ENCODE measurements at regions not wholly inside any gene's neighbourhood (a gene's known extent, or its start where the extent isn't known, plus 50 kb on each side); places are given as distances from the start of the nearest gene placed in this dataset.
A peak's percentile ranks its signal among the peaks of the same experiment; 100 is the strongest.

GRCh38 chr10:129219364-129219763 is 247.7 kb upstream of the MGMT start:
- DNase-seq (ENCODE audit: low read depth in 6 of 9, low spot score in 9 of 9) = peak in 1 of 9 donors; percentile 2
- H3K27ac ChIP-seq (ENCODE audit: low read depth in 1 of 2, low read length in 1 of 2) = no peak overlapping the region
- H3K4me3 ChIP-seq (ENCODE audit: low read length in 2 of 2) = no peak overlapping the region
- no peaks in the 10 kb centered on the region for H3K27me3 ChIP-seq (ENCODE audit: control insufficient read depth in 2 of 2, insufficient read depth in 1 of 2, low read length in 1 of 2)
- no peaks in the 10 kb centered on the region for H3K4me1 ChIP-seq (ENCODE audit: control insufficient read depth in 2 of 2, insufficient read depth in 2 of 2, low read length in 2 of 2)
- whole genome bisulfite sequencing = 85% methylated on average over 5 of the region's 5 CpGs
- H3K36me3 ChIP-seq (ENCODE audit: control insufficient read depth in 2 of 2, insufficient read depth in 2 of 2, low read length in 1 of 2) = no peaks in the 10 kb centered on the region
- no peaks in the 10 kb centered on the region for H3K9me3 ChIP-seq (ENCODE audit: control insufficient read depth in 2 of 2, insufficient read depth in 1 of 2, low read length in 1 of 2)

GRCh38 chr10:129222436-129222835 is 244.6 kb upstream of the MGMT start:
- WGBS = 95% methylated on average over 3 of the region's 3 CpGs
- no peak for DNase-seq (ENCODE audit: low read depth in 6 of 9, low spot score in 9 of 9)
- H3K4me3 ChIP-seq (ENCODE audit: low read length in 2 of 2) = no peak overlapping the region

GRCh38 chr10:129223363-129223762 is 243.7 kb upstream of the MGMT start:
- 95% methylated on average over 6 of the region's 6 CpGs for WGBS
- Histone ChIP-seq H3K36me3 (ENCODE audit: control insufficient read depth in 2 of 2, insufficient read depth in 2 of 2, low read length in 1 of 2) (no peaks in the 10 kb centered on the region), H3K9me3 (ENCODE audit: control insufficient read depth in 2 of 2, insufficient read depth in 1 of 2, low read length in 1 of 2) (no peaks in the 10 kb centered on the region), H3K4me1 (ENCODE audit: control insufficient read depth in 2 of 2, insufficient read depth in 2 of 2, low read length in 2 of 2) (no peaks in the 10 kb centered on the region), H3K27ac (ENCODE audit: low read depth in 1 of 2, low read length in 1 of 2) (no peak overlapping the region), H3K4me3 (ENCODE audit: low read length in 2 of 2) (no peak overlapping the region), H3K27me3 (ENCODE audit: control insufficient read depth in 2 of 2, insufficient read depth in 1 of 2, low read length in 1 of 2) (no peaks in the 10 kb centered on the region)
- DNase-seq (ENCODE audit: low read depth in 6 of 9, low spot score in 9 of 9) = no peak

More at GRCh38 chr10:129222436-129222835, 244.6 kb upstream of the MGMT start:
- Histone ChIP-seq H3K4me1 (ENCODE audit: control insufficient read depth in 2 of 2, insufficient read depth in 2 of 2, low read length in 2 of 2) (no peaks in the 10 kb centered on the region), H3K36me3 (ENCODE audit: control insufficient read depth in 2 of 2, insufficient read depth in 2 of 2, low read length in 1 of 2) (no peaks in the 10 kb centered on the region), H3K27ac (ENCODE audit: low read depth in 1 of 2, low read length in 1 of 2) (no peak overlapping the region), H3K27me3 (ENCODE audit: control insufficient read depth in 2 of 2, insufficient read depth in 1 of 2, low read length in 1 of 2) (no peaks in the 10 kb centered on the region), H3K9me3 (ENCODE audit: control insufficient read depth in 2 of 2, insufficient read depth in 1 of 2, low read length in 1 of 2) (no peaks in the 10 kb centered on the region)

- no peak for DNase-seq (ENCODE audit: low read depth in 6 of 9, low spot score in 9 of 9)
- H3K9me3 ChIP-seq (ENCODE audit: control insufficient read depth in 2 of 2, insufficient read depth in 1 of 2, low read length in 1 of 2) = no peaks in the 10 kb centered on the region
- no peaks in the 10 kb centered on the region for H3K27me3 ChIP-seq (ENCODE audit: control insufficient read depth in 2 of 2, insufficient read depth in 1 of 2, low read length in 1 of 2)
- no peaks in the 10 kb centered on the region for H3K36me3 ChIP-seq (ENCODE audit: control insufficient read depth in 2 of 2, insufficient read depth in 2 of 2, low read length in 1 of 2)
- H3K4me3 ChIP-seq (ENCODE audit: low read length in 2 of 2) = no peak overlapping the region
- no peaks in the 10 kb centered on the region for H3K4me1 ChIP-seq (ENCODE audit: control insufficient read depth in 2 of 2, insufficient read depth in 2 of 2, low read length in 2 of 2)
- 97% methylated on average over 4 of the region's 4 CpGs for WGBS
- no peak overlapping the region for H3K27ac ChIP-seq (ENCODE audit: low read depth in 1 of 2, low read length in 1 of 2)
Measured at GRCh38 chr10:129224065-129224464, 243.0 kb upstream of the MGMT start.

GRCh38 chr10:129231821-129232220 is 235.2 kb upstream of the MGMT start:
- DNase-seq (ENCODE audit: low read depth in 6 of 9, low spot score in 9 of 9) = no peak
- Histone ChIP-seq H3K9me3 (ENCODE audit: control insufficient read depth in 2 of 2, insufficient read depth in 1 of 2, low read length in 1 of 2) (no peaks in the 10 kb centered on the region), H3K27me3 (ENCODE audit: control insufficient read depth in 2 of 2, insufficient read depth in 1 of 2, low read length in 1 of 2) (no peaks in the 10 kb centered on the region), H3K4me3 (ENCODE audit: low read length in 2 of 2) (no peak overlapping the region), H3K27ac (ENCODE audit: low read depth in 1 of 2, low read length in 1 of 2) (no peak overlapping the region), H3K4me1 (ENCODE audit: control insufficient read depth in 2 of 2, insufficient read depth in 2 of 2, low read length in 2 of 2) (no peaks in the 10 kb centered on the region), H3K36me3 (ENCODE audit: control insufficient read depth in 2 of 2, insufficient read depth in 2 of 2, low read length in 1 of 2) (no peaks in the 10 kb centered on the region)
- 97% methylated on average over 9 of the region's 9 CpGs for WGBS

- H3K9me3 ChIP-seq (ENCODE audit: control insufficient read depth in 2 of 2, insufficient read depth in 1 of 2, low read length in 1 of 2) = no peaks in the 10 kb centered on the region
- H3K27ac ChIP-seq (ENCODE audit: low read depth in 1 of 2, low read length in 1 of 2) = no peak overlapping the region
- H3K4me1 ChIP-seq (ENCODE audit: control insufficient read depth in 2 of 2, insufficient read depth in 2 of 2, low read length in 2 of 2) = no peaks in the 10 kb centered on the region
- no peak overlapping the region for H3K4me3 ChIP-seq (ENCODE audit: low read length in 2 of 2)
- H3K27me3 ChIP-seq (ENCODE audit: control insufficient read depth in 2 of 2, insufficient read depth in 1 of 2, low read length in 1 of 2) = no peaks in the 10 kb centered on the region
- DNase-seq (ENCODE audit: low read depth in 6 of 9, low spot score in 9 of 9) = no peak
- no peaks in the 10 kb centered on the region for H3K36me3 ChIP-seq (ENCODE audit: control insufficient read depth in 2 of 2, insufficient read depth in 2 of 2, low read length in 1 of 2)
- 92% methylated on average over 15 of the region's 15 CpGs for WGBS
Measured at GRCh38 chr10:129233351-129234148, 233.5 kb upstream of the MGMT start.

- no peaks in the 10 kb centered on the region for H3K27me3 ChIP-seq (ENCODE audit: control insufficient read depth in 2 of 2, insufficient read depth in 1 of 2, low read length in 1 of 2)
- no peaks in the 10 kb centered on the region for H3K9me3 ChIP-seq (ENCODE audit: control insufficient read depth in 2 of 2, insufficient read depth in 1 of 2, low read length in 1 of 2)
- H3K27ac ChIP-seq (ENCODE audit: low read depth in 1 of 2, low read length in 1 of 2) = no peak overlapping the region
- 97% methylated on average over 17 of the region's 17 CpGs for WGBS
- no peak overlapping the region for H3K4me3 ChIP-seq (ENCODE audit: low read length in 2 of 2)
- no peak for DNase-seq (ENCODE audit: low read depth in 6 of 9, low spot score in 9 of 9)
- no peaks in the 10 kb centered on the region for H3K36me3 ChIP-seq (ENCODE audit: control insufficient read depth in 2 of 2, insufficient read depth in 2 of 2, low read length in 1 of 2)
- H3K4me1 ChIP-seq (ENCODE audit: control insufficient read depth in 2 of 2, insufficient read depth in 2 of 2, low read length in 2 of 2) = no peaks in the 10 kb centered on the region
Measured at GRCh38 chr10:129236274-129236691, 230.8 kb upstream of the MGMT start.

- DNase-seq (ENCODE audit: low read depth in 6 of 9, low spot score in 9 of 9) = no peak
- no peaks in the 10 kb centered on the region for H3K4me1 ChIP-seq (ENCODE audit: control insufficient read depth in 2 of 2, insufficient read depth in 2 of 2, low read length in 2 of 2)
- H3K4me3 ChIP-seq (ENCODE audit: low read length in 2 of 2) = no peak overlapping the region
- H3K27ac ChIP-seq (ENCODE audit: low read depth in 1 of 2, low read length in 1 of 2) = no peak overlapping the region
- 91% methylated on average over 14 of the region's 14 CpGs for WGBS
- no peaks in the 10 kb centered on the region for H3K36me3 ChIP-seq (ENCODE audit: control insufficient read depth in 2 of 2, insufficient read depth in 2 of 2, low read length in 1 of 2)
- H3K27me3 ChIP-seq (ENCODE audit: control insufficient read depth in 2 of 2, insufficient read depth in 1 of 2, low read length in 1 of 2) = no peaks in the 10 kb centered on the region
- H3K9me3 ChIP-seq (ENCODE audit: control insufficient read depth in 2 of 2, insufficient read depth in 1 of 2, low read length in 1 of 2) = no peaks in the 10 kb centered on the region
Measured at GRCh38 chr10:129241461-129241860, 225.6 kb upstream of the MGMT start.

- no peaks in the 10 kb centered on the region for H3K4me1 ChIP-seq (ENCODE audit: control insufficient read depth in 2 of 2, insufficient read depth in 2 of 2, low read length in 2 of 2)
- WGBS = 95% methylated on average over 9 of the region's 9 CpGs
- no peak for DNase-seq (ENCODE audit: low read depth in 6 of 9, low spot score in 9 of 9)
Measured at GRCh38 chr10:129244298-129244697, 222.7 kb upstream of the MGMT start.

More at GRCh38 chr10:129244298-129244697, 222.7 kb upstream of the MGMT start:
- H3K27ac ChIP-seq (ENCODE audit: low read depth in 1 of 2, low read length in 1 of 2) = no peak overlapping the region
- H3K27me3 ChIP-seq (ENCODE audit: control insufficient read depth in 2 of 2, insufficient read depth in 1 of 2, low read length in 1 of 2) = no peaks in the 10 kb centered on the region
- no peaks in the 10 kb centered on the region for H3K36me3 ChIP-seq (ENCODE audit: control insufficient read depth in 2 of 2, insufficient read depth in 2 of 2, low read length in 1 of 2)
- no peaks in the 10 kb centered on the region for H3K9me3 ChIP-seq (ENCODE audit: control insufficient read depth in 2 of 2, insufficient read depth in 1 of 2, low read length in 1 of 2)
- H3K4me3 ChIP-seq (ENCODE audit: low read length in 2 of 2) = no peak overlapping the region

All from thymus (tissue), 11 donors.